GM12878 (cell line): ENCODE measurements at regions not wholly inside any gene's neighbourhood (a gene's known extent, or its start where the extent isn't known, plus 50 kb on each side); places are given as distances from the start of the nearest gene placed in this dataset.

Experiments used
- ATAC-seq: fragments of 200-7000 bp; cut with Tn5 transposase; 3 replicates; pipeline ENCODE4 v1.9.1; 2020; ENCODE audit warnings: mild to moderate bottlenecking, moderate library complexity
- BruUV-seq: library from RNA; stranded (reverse); fragments of 400-500 nt; replicated peaks from 2 replicates; lab custom pipeline; 2021; lab: Mats Ljungman, UMichigan
- CTCF ChIA-PET: fragments of 300-600 bp; sonication (Branson Sonifier 250); formaldehyde crosslinking; extraction: SDS; loops from one replicate; lab custom pipeline; 2021; ENCODE audit warnings: inconsistent platforms; lab: Yijun Ruan, JAX
- POLR2A ChIA-PET: fragments of 350-600 bp; formaldehyde crosslinking; extraction: SDS; loops from one replicate; lab custom pipeline; 2021; ENCODE audit warnings: inconsistent platforms; lab: Charles Lee
- RAD21 ChIA-PET: fragments of 300-600 bp; sonication (Branson Sonifier 250); formaldehyde crosslinking; loops from one replicate; lab custom pipeline; 2023; ENCODE audit warnings: antibody characterized with exemption; ENCODE audit not compliant: unreplicated experiment; lab: Charles Lee
- SMC1A ChIA-PET: fragments of 300-600 bp; sonication (Branson Sonifier 250); formaldehyde crosslinking; loops from one replicate; lab custom pipeline; 2023; ENCODE audit not compliant: unreplicated experiment, uncharacterized antibody; lab: Charles Lee
- DNase-seq: peaks from one replicate; pipeline ENCODE4 v3.0.0-alpha.2; 2011; ENCODE audit warnings: low read depth, low spot score
- FAIRE-seq: peaks from 3 replicates; lab custom pipeline; 2011; peaks lifted over from hg19 to GRCh38; lab: Jason Lieb, UNC
- H2AFZ ChIP-seq: 2 replicates; pipeline ENCODE4 v1.6.0; 2011; ENCODE audit warnings: low read depth, low read length, control low read depth; ENCODE audit not compliant: control insufficient read depth
- H3K27ac ChIP-seq: 2 replicates; pipeline ENCODE4 v1.5.1; 2011; ENCODE audit warnings: control low read depth; ENCODE audit not compliant: control insufficient read depth, insufficient read depth
- H3K27me3 ChIP-seq, 2 experiments: replicated peaks in 1 of 2; 2 replicates each; pipeline versions ENCODE4 v1.6.0 to v1.6.1; 2011; ENCODE audit warnings: low read length in 1 of 2; ENCODE audit not compliant: control insufficient read depth in 2 of 2, insufficient read depth in 2 of 2
- H3K36me3 ChIP-seq, 2 experiments: 2 replicates each; pipeline ENCODE4 v1.5.1; 2011; ENCODE audit warnings: low read length in 1 of 2; ENCODE audit not compliant: control insufficient read depth in 2 of 2, insufficient read depth in 2 of 2
- H3K4me1 ChIP-seq: 2 replicates; pipeline ENCODE4 v1.6.1; 2011; ENCODE audit warnings: mild to moderate bottlenecking, low read length, moderate library complexity, mixed read lengths; ENCODE audit not compliant: control insufficient read depth, insufficient read depth
- H3K4me2 ChIP-seq: 2 replicates; pipeline ENCODE4 v1.6.0; 2011; ENCODE audit warnings: control low read depth; ENCODE audit not compliant: control insufficient read depth, insufficient read depth
- H3K4me3 ChIP-seq: fragments of 200-600 bp; sonication (generic); 2 replicates; pipeline ENCODE4 v1.5.1; 2016
- H3K79me2 ChIP-seq: 2 replicates; pipeline ENCODE4 v1.6.0; 2011; ENCODE audit warnings: low read length; ENCODE audit not compliant: control insufficient read depth, insufficient read depth
- H3K9ac ChIP-seq: 2 replicates; pipeline ENCODE4 v1.8.0; 2011; ENCODE audit warnings: low read length, control low read depth, mixed read lengths; ENCODE audit not compliant: control insufficient read depth, insufficient read depth
- H3K9me3 ChIP-seq: replicated peaks from 3 replicates; pipeline ENCODE4 v1.5.1; 2011; ENCODE audit warnings: mild to moderate bottlenecking, low read length; ENCODE audit not compliant: control insufficient read depth, insufficient read depth
- H4K20me1 ChIP-seq: 2 replicates; pipeline ENCODE4 v1.6.0; 2011; ENCODE audit not compliant: control insufficient read depth, insufficient read depth
- CEBPB ChIP-seq, 2 experiments: fragments of 150-350 bp in 1 of 2; IDR thresholded peaks; 2 replicates each; pipeline ENCODE4 v1.6.1; 2012 to 2014; ENCODE audit warnings: low read depth in 2 of 2, low read length in 2 of 2, borderline replicate concordance in 1 of 2, inconsistent platforms in 1 of 2
- NKRF ChIP-seq: fragments of 450-650 bp; conservative IDR thresholded peaks from 2 replicates; pipeline ENCODE4 v1.6.1; 2017; ENCODE audit warnings: mild to moderate bottlenecking, moderate library complexity
- POU2F2 ChIP-seq: IDR thresholded peaks from 3 replicates; pipeline ENCODE4 v1.6.1; 2011; ENCODE audit warnings: low read depth, mild to moderate bottlenecking, low read length, borderline replicate concordance
- TAF1 ChIP-seq: IDR thresholded peaks from 2 replicates; pipeline ENCODE4 v1.6.1; 2011; ENCODE audit warnings: mild to moderate bottlenecking, low read depth, low read length, borderline replicate concordance
- YY1 ChIP-seq: IDR thresholded peaks from 2 replicates; pipeline ENCODE4 v1.6.1; 2011; ENCODE audit warnings: low read depth, mild to moderate bottlenecking, low read length
- ZZZ3 ChIP-seq: IDR thresholded peaks from 2 replicates; pipeline ENCODE4 v1.6.1; 2011; ENCODE audit warnings: low read depth; ENCODE audit not compliant: control insufficient read depth, insufficient read length
- WGBS: methylation state at CpG from one replicate; pipeline ENCODE4 v1.1.6; 2016; ENCODE audit warnings: low lambda C conversion rate; ENCODE audit not compliant: insufficient replicate concordance, insufficient coverage; ENCODE audit errors: missing lambda C conversion rate; 5-methylcytosine and 5-hydroxymethylcytosine counted together
- in situ Hi-C: fragments of 300-500 bp; cut with MboI; formaldehyde crosslinking; loops from 9 replicates; pipeline ENCODE4 v1.14.3; 2018; ENCODE audit warnings: mixed read lengths
- intact Hi-C: fragments of 100-400 bp; cut with micrococcal nuclease; formaldehyde crosslinking; loops from one replicate; pipeline ENCODE4 v1.14.2; 2022; ENCODE audit not compliant: unreplicated experiment

GRCh38 chr1:182264185-182264584, 127.4 kb downstream of the GLUL start:
- BruUV-seq, result no TSS peak
- ATAC-seq (no peak), FAIRE-seq (no peak), DNase-seq (no peak)
- H2AFZ ChIP-seq, result no peak overlapping the region
- no peaks in the 10 kb centered on the region for H4K20me1 ChIP-seq
- no peaks in the 10 kb centered on the region for H3K4me1 ChIP-seq
- WGBS, result 36% methylated on average over 1 of the region's 1 CpG
- ChIA-PET SMC1A (interaction anchor here (1.2 to 2.0 kb wide), 2 partner anchors 8 to 15 kb away, joined by 5 read pairs; no protein-coding TSS in a partner anchor), POLR2A (interaction anchor here (0.6 kb wide), 1 partner anchor 37 kb away, joined by 3 read pairs; no protein-coding TSS in a partner anchor)
- peaks cover 0 to 3% of the 10 kb centered on the region in 2 experiments; a peak in 2 of 4 replicates for H3K27me3 ChIP-seq
- no peak for TF ChIP-seq YY1
- TF ChIP-seq ZZZ3, result no peak
- no peak for TF ChIP-seq TAF1
- TF ChIP-seq NKRF, result no peak
- TF ChIP-seq CEBPB (IDR thresholded peaks at IDR 0.05; ENCODE audit: borderline replicate concordance in 1 of 2, low read depth in 2 of 2, low read length in 2 of 2), result no peak
- TF ChIP-seq POU2F2, result no peak
- TF ChIP-seq, all 136 proteins: peak for 0
- in situ Hi-C loops, result no loop called here
- Histone ChIP-seq H3K79me2 (no peaks in the 10 kb centered on the region), H3K9ac (no peak overlapping the region), H3K27ac (no peak overlapping the region), H3K36me3 (no peaks in the 10 kb centered on the region), H3K4me2 (no peak overlapping the region), H3K9me3 (no peaks in the 10 kb centered on the region; the same call in 2 of the 3 replicates), H3K4me3 (no peak overlapping the region)
- intact Hi-C loops, result no loop called here
- RAD21 ChIA-PET, result interaction anchor here (1.6 kb wide), 1 partner anchor 119 kb away, joined by 3 read pairs; no protein-coding TSS in a partner anchor
- CTCF ChIA-PET, result no interaction called here
